LNCaP clone FGC (cell line): ENCODE measurements at regions not wholly inside any gene's neighbourhood (a gene's known extent, or its start where the extent isn't known, plus 50 kb on each side); places are given as distances from the start of the nearest gene placed in this dataset.

Experiments used
- DNase-seq: peaks from one replicate; pipeline ENCODE4 v3.0.0-alpha.2; 2011; ENCODE audit warnings: low read depth
- H3K4me3 ChIP-seq: 2 replicates; pipeline ENCODE4 v1.5.1; 2011; ENCODE audit warnings: mild to moderate bottlenecking, low read depth, low read length, control low read depth
- CTCF ChIP-seq: IDR thresholded peaks from 2 replicates; pipeline ENCODE4 v1.5.1; 2012; ENCODE audit warnings: mild to moderate bottlenecking; ENCODE audit not compliant: control insufficient read depth, insufficient read depth; ENCODE audit errors: extremely low read depth

GRCh38 chrX:39670281-39670680 is 427.5 kb downstream of the BCOR start:
- DNase-seq: no peak
- no peak for TF ChIP-seq CTCF
- H3K4me3 ChIP-seq: no peak overlapping the region

GRCh38 chrX:39672405-39672804 is 425.4 kb downstream of the BCOR start:
- no peak for DNase-seq
- H3K4me3 ChIP-seq: no peak overlapping the region
- TF ChIP-seq CTCF: no peak

GRCh38 chrX:39674490-39675161 is 423.1 kb downstream of the BCOR start:
- no peak for DNase-seq
- no peak overlapping the region for H3K4me3 ChIP-seq
- TF ChIP-seq CTCF: no peak

- no peak for DNase-seq
- no peak overlapping the region for H3K4me3 ChIP-seq
- TF ChIP-seq CTCF: no peak
Observed at GRCh38 chrX:39675162-39675553, 422.6 kb downstream of the BCOR start.

- no peak for TF ChIP-seq CTCF
- no peak for DNase-seq
- H3K4me3 ChIP-seq: no peak overlapping the region
Observed at GRCh38 chrX:39675619-39676018, 422.1 kb downstream of the BCOR start.

- no peak for TF ChIP-seq CTCF
- DNase-seq: no peak
- H3K4me3 ChIP-seq: no peak overlapping the region
Observed at GRCh38 chrX:39676434-39676833, 421.3 kb downstream of the BCOR start.

GRCh38 chrX:39677585-39677977 is 420.2 kb downstream of the BCOR start:
- TF ChIP-seq CTCF: no peak
- no peak for DNase-seq
- H3K4me3 ChIP-seq: no peak overlapping the region
